ENCODE measurements at regions not wholly inside any gene's neighbourhood (a gene's known extent, or its start where the extent isn't known, plus 50 kb on each side); places are given as distances from the start of the nearest gene placed in this dataset.
A peak's percentile ranks its signal among the peaks of the same experiment; 100 is the strongest.
"Not testable (repeated sequence)": the region's sequence is repeated elsewhere in the genome, so short reads cannot be mapped to it uniquely, and the experiment has no call there.

DNA sequence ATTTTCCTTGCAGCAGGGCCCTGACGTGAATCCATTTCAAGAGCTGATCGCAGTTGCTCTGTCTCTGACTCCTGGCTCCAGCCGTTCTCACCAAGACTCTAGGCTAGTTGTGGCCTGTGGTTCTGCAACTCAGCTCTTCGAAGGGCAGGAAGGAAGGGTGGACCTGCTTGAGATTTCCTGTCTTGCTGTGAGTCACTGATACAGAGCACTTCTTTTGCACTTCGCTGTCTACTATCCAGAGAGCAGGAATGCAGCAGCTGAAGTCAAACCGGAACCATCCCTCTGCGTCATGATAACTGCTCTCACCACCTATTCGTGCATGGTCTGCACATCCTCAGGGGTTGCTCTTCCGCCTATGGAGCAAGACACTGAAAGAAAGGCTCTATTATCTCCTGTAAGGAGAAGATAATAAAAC, 59.7 kb downstream of the RAP2B start:
- DNase-seq: peak; percentile 79

DNA sequence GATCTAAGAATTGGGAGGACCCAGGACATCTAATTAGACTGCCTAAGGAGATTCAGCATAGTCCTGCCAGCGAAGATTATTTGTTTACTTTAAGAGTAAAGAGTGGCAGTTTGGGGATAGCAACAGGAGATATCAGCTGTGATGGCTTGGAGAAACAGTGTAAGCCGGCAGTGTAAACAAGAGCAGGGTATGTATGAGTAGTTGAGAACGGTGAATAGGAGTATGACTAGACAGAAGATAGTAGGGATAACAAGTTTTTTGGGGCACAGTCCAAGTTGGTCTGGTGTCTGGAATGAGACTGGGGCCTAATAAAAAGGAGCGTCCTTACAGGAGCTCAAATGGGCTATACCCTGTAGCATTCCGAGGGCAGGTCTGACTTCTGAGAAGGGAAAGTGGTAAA, 64.9 kb downstream of the RAP2B start:
- DNase-seq: not testable (repeated sequence)

DNA sequence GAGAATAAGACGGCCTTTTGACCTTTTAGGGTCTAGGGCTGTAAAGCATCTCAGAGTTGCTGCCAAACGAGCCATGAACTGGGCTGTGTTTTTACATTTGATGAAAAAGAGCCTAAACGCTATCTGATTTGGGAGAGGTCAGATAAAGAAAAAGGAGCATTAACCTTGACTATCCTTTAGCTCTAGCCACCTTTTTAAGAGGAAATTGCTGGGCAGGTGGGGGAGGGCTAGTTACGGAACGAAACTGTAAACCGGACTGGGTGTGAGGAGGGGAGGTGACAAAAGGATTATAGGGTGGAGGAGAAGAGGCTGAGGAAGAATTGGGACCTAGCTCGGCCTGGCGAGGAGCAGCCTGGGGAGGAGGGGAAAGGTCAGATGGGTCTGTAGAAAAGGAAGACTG, 68.4 kb downstream of the RAP2B start:
- DNase-seq: not testable (repeated sequence)

DNA sequence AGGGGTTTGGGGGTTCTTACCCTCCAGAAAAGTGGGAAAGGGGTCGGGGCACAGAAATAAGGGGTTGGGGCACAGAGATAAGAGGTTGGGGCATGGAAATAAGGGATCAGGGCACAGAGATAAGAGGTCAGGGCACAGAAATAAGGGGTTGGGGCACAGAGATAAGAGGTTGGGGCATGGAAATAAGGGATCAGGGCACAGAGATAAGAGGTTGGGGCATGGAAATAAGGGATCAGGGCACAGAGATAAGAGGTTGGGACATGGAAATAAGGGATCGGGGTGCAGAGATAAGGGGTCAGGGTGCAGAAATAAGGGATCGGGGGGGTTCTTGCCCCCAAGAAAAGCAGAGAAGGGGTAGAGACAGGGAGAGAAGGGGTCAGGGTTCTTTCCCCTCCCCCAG, 69.2 kb downstream of the RAP2B start:
- DNase-seq: not testable (repeated sequence)

DNA sequence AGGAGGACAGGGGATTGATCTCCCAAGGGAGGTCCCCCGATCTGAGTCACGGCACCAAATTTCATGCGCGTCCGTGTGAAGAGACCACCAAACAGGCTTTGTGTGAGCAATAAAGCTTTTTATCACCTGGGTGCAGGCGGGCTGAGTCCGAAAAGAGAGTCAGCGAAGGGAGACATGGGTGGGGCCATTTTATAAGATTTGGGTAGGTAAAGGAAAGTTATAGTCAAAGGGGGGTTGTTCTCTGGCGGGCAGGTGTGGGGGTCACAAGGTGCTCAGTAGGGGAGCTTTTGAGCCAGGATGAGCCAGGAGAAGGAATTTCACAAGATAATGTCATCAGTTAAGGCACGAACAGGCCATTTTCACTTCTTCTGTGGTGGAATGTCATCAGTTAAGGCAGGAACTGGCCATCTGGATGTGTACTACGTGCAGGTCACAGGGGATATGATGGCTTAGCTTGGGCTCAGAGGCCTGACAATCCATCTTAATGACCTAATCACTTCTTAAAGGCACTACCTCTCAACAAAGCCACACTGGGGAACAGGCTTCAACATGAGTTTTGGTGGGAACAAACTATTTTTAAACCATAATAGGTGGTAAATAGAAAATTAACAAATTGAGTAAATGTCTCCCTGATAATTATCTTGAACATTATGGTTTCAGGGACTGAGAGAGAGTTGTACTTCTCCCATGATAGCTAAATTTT, 70.2 kb downstream of the RAP2B start:
- DNase-seq: not testable (repeated sequence)

DNA sequence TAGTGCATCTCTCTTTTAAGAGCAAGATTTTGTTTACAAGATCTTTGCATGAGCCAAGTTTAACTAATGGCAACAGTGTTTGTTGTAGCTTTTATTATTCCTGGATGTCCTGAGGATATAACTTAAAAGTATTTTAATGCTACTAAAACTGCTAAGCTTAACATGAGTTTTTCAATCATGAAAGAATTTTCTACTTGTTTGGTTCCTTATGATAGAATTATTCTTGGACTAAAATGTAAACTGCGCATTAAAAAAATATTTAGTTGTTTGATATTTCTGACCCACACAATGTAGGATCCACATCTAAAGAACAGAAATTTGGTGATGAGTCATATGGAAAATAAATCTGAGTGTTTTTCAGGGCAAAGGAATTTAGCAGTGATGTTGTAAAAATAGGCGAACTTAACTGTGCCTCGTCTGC, 70.8 kb downstream of the RAP2B start:
- no peak for DNase-seq

DNA sequence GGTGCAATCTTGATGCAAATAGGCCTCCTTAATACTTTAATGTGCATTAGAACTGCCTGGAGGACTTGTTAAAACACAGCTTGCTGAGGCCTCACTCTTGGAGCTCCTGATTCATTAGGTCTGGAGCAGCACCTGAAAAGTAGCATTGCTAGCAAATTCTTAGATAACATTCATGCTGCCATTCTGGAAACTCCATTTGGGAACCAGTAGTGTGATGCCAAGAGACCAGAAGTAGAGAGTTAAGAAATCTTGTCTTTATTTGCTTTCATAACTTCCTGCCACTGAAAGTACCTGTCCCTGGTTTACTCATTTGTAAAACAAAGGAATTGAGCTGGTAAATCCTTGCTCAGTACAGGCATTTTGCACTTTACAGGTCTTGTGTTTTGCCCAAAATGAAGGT, 72.0 kb downstream of the RAP2B start:
- no peak for DNase-seq

DNA sequence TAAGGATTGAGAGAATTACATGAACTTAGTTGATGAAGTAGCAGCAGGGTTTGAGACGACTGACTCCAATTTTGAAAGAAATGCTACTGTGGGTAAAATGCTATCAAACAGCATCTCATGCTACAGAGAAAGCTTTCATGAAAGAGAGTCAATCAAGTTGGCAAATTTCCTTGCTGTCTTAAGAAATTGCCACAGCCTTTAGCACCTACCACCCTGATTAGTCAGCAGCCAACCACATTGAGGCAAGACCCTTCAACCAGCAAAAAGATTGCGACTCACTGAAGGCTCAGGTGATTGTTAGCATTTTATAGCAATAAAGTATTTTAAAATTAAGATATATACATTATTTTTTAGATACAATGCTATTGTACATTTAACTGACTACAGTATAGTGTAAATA, 80.9 kb downstream of the RAP2B start:
- peak; percentile 65 for DNase-seq

DNA sequence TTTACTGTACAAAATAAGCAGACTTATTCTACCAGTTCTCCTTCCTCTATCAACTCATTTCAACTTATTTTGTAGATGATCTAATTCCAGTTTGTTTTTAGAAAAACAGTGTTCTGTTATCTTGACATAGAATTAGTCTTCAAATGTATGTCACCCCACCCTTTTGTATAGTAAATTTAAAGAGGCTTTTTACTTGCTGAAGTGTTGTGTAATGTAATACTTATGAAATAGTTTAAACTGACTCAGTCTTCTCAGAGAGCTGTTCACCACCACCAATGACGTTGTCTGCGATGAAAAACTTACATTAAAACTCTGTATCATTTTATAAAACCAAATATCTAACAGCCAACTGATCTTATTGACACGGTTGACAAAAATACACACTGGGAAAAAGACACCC, 82.9 kb downstream of the RAP2B start:
- no peak for DNase-seq

DNA sequence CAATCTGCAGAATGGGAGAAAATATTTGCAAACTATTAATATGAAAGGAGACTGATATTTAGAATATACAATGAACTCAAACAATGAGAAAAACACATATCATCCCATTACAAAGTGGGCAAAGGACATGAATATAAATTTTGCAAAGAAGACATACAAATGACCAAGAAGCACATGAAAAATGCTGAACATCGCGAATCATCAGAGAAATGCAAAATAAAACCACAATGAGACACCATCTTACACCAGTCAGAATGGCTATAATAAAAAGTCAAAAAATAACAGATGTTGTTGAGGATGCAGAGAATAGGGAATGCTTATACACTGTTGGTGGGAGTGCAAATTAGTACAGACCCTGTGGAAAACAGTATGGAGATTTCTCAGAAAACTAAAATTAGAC, 83.6 kb downstream of the RAP2B start:
- no peak for DNase-seq

DNA sequence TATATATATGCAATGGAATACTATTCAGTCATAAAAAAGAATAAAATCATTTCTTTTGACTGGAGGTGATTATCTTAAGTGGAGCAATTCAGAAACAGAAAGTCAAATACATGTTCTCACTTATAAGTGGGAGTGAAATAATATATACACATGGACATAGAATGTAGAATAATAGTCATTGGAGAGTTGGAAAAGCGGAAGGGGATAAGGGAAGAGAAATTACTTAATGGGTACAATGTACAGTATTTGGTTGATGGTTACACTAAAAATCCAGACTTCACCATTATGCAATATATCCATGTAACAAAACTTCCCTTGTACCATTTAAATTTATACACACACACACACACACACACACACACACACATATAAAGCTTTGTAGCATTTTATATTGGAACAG, 84.3 kb downstream of the RAP2B start:
- DNase-seq: no peak

DNA sequence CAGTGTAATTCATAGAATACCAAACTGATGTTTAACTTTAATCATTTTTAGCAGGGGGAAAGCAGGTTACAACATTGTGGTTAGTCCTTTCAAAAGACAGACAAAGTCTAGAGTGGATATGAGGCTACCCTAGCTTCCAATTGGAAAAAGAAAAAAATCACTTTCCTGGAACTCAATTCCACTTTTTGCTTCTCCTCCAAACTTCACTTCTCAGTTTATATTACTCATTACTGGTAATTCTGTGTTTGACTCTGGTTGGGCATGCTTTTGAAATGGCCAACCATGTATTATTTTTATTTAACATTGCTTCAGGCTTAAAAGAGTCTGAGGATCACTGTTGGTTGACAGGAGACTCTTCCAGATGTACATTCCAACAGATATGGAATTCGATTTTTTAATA, 84.8 kb downstream of the RAP2B start:
- DNase-seq: no peak

DNA sequence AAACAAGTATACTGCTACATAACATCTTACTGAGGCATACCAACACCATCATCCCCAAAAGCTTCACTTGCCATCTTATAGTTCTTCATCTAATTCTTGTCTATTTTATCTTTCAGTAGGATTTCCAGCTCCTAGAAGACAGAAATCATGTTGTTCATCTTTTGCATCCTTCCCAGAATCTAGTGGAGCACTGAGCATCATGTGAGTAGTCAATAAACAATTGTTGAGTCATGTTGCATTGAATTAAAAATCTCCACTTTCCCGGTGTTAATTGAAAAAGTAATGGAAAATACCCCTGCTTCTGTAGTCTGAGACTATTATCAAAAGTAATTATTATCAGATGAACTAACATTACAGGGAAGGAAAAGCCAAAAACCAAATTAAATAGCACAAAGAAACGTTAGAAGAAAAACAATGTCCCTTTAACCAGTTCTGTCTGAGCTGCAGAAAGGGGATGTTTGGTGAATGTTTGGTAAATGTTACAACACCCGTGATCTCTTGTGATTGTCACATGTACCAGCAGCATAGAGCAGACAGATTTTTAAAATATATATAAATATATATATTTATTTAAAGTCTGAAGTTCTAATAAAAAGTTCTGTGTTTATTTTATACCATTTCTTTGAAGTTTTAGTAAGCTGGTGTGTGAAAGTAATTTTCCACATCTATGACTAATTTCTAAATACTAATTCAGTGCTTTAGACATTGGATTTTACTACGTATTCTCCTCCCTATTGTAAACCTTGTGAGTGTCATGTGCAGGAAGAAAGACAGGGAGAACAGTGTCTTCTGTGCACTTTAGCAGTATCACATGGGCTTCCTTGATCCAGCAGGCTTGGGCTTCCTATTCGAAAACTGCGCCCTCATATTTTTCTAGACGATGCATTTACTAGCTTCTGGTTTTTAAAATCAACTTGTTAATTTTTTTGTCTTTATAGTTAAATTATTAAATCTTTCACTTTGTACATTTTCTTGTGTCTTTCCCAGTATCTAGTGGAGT, 85.6 kb downstream of the RAP2B start:
- no peak for DNase-seq

DNA sequence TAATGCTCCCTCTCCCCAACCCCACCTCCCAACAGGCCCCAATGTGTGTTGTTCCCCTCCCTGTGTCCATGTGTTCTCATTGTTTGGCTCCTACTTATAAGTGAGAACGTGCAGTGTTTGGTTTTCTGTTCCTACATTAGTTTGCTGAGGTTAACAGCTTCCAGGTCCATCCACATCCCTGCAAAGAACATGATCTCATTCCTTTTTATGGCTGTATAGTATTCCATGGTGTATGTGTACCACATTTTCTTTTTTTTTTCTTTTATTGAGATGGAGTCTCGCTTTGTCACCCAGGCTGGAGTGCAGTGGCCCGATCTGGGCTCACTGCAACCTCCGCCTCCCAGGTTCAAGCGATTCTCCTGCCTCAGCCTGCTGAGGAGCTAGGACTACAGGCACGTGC, 86.8 kb downstream of the RAP2B start:
- DNase-seq: not testable (repeated sequence)

DNA sequence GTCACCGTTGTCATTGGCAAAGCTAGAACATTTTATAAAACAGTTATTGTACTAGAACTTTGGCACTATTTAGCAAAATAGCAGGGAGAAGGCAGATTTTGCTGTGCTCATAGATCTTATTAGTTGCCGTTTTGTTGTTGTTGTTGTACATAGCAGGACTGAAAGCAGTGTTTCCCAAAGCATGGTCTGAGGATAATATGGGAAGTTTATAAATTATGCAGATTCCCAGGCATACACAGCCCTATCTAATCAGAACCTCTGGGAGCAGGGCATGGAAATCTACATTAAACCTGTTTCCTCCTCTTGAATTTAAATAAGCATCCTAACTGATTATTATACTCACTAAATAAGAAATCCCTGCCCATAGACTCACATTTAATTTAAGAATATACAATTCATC, 87.9 kb downstream of the RAP2B start:
- DNase-seq: no peak

DNA sequence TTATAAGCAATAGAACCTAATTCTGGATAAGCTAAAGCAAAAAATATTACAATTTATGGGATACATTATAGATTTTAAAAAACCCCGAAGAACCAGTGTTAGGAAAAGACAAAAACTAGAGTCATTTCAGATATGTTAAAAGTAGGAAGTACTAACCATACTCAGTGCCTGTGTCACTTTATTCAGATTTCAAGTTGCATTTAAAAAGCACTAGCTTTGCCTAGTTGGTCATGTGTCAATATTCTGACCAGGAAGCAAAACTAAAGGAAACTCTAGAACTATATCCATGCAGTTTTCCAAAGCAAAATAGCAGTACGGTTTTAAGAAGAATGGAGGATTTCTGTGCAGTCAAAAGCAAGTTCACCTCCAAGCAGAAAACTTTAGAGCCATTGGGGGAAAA, 88.4 kb downstream of the RAP2B start:
- DNase-seq: no peak

DNA sequence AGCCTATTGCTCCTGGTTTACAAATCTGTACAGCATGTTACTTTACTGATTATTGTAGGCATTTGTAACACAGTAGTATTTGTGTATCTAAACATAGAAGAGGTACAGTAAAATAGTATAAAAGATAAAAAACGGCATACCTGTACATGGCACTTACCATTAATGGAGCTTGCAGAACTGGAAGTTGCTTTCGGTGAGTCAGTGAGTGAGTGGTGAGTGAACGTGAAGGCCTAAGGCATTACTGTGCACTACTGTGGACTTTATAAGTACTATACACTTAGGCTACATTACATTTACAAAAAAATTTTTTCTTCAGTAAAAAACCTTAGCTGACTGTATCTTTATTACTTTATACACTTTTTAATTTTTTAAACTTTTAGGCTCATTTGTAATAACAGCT, 90.9 kb downstream of the RAP2B start:
- DNase-seq: no peak

DNA sequence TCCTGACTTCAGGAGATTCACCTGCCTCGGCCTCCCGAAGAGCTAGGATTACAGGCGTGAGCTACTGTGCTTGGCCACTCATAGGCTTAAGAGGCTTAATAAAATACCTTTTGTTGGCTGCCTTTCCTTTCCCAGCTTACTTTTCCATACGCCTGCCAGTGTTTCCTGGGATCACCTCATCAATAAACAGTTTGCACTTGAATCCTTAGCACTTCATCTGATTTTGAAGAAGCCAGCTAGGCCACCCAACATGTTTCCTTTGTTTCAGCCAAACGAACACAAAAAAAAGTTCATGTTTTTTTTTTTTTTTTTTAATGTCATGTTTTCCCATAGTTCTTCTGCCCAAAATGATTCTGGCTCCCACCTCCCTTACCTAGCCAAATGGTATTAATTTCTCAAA, 92.3 kb downstream of the RAP2B start:
- DNase-seq: no peak

DNA sequence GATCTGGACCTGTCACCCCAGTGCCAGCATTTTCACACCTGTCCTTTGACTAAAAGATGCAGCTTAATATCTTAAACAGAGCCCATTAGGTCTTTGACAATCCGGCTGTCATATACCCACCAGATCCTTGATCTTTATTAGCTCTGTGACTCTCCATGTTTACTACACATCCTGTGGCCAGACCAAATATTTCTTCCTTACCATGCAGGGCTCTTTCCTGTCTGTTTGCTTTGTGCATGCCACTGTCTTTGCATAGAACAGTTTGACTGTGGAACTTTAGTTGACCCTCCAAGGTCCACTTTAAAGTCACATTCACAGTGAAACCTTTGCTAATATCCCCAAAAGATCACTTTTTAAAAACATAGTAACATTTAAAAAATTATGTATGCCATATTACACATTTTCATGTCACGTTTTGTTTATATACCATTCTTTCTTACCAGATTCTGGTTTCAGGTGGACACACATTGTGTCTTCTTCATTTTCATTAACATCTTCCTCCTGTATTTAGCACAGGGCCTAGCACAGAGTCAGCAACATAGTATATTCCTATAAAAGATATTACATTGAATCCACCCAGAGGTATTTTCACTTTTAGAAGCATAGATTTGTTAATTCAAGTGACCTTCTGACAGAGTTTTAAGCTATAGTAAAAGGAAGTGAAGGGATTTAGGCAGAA, 95.8 kb downstream of the RAP2B start:
- DNase-seq: no peak

DNA sequence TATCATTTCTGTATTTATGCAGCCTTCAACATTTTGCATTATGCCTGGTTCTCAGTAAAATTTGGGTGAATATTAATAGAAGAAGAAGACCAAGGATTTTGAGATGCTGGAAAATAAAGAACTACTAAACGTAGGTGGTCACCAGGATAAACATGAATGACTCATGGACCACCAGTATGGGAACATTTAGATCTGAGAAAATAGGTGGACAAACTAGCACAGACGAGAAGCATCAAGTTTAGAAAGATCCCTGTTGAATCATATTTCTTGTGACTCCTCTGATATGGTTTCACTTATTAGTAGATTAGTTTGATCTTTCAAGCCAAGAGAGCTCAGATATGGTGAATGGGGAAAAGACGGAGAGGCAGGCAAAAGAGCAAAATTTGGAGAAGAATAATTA, 97.9 kb downstream of the RAP2B start:
- no peak for DNase-seq

DNA sequence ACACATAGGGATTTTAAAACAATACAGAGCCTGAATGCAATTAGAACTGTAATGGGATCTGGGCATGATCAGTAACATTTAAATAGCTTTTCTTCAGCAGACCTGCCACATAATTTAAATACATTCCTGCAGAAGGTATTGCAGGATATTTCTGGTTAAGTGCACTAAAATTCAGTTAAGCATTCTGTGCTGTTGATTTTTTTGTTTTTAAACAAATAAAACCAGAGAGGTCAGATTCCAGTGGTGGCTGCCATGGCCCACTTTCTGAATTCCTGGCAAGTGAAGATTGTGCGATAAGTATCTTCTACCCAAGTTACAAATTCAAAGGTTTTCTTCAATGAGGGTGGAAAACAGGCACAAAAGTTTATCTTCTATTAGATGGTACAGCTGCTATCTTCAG, 98.7 kb downstream of the RAP2B start:
- DNase-seq: no peak

DNA sequence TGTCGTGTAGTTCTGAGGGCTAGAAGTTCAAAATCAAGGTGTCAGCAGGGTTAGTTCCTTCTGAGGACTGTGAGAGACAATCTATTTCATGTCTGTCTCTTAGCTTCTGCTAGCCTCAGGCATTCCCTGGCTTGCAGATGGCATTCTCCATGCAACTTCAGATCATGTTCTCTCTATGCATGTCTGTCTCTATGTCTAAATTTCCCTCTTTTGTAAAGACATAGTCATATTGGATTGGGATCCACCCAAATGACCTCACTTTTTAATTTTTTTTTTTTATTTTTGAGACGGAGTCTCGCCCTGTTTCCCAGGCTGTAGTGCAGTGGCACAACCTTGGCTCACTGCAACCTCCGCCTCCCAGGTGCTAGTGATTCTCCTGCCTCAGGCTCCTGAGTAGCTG, 104.6 kb downstream of the RAP2B start:
- DNase-seq: no peak

DNA sequence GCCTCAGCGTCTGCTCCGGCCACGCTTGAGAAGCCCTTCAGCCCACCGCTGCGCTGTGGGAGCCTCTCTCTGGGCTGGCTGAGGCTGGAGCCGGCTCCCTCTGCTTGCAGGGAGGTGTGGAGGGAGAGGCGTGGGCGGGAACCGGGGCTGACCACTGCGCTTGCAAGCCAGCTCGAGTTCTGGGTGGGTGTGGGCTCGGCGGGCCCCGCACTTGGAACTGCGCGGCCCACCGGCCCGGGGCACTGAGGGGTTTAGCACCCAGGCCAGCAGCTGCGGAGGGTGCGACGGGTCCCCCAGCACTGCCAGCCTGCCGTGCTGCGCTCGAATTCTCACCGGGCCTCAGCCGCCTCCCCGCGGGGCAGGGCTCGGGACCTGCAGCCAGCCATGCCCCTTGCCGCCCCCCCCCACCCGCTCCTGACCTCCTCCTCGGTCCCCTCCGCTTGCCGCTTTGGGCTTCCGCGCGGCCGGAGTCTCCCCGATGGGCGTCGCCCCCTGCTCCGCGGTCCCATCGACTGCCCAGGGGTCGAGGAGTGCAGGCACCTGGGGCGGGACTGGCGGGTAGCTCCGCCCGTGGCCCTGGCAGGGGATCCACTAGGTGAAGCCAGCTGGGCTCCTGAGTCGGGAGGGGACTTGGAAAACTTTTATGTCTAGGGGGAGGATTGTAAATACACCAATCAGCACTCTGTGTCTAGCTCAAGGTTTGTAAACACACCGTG, 106.7 kb downstream of the RAP2B start:
- no peak for DNase-seq
